NCI-H1092 (cell line): ENCODE measurements at regions not wholly inside any gene's neighbourhood (a gene's known extent, or its start where the extent isn't known, plus 50 kb on each side); places are given as distances from the start of the nearest gene placed in this dataset.
"Not testable (repeated sequence)": the region's sequence is repeated elsewhere in the genome, so short reads cannot be mapped to it uniquely, and the experiment has no call there.

Experiments
- DNase-seq: peaks from one replicate; lab custom pipeline; 2025; lab: John Stamatoyannopoulos, UW

- DNase-seq = no peak
Measured at GRCh38 chr3:150128126-150128525, 157.4 kb upstream of the PFN2 start.

- DNase-seq = no peak
Measured at GRCh38 chr3:150127011-150127490, 156.4 kb upstream of the PFN2 start.

- DNase-seq = no peak
Measured at GRCh38 chr3:150124142-150124541, 153.4 kb upstream of the PFN2 start.

DNA sequence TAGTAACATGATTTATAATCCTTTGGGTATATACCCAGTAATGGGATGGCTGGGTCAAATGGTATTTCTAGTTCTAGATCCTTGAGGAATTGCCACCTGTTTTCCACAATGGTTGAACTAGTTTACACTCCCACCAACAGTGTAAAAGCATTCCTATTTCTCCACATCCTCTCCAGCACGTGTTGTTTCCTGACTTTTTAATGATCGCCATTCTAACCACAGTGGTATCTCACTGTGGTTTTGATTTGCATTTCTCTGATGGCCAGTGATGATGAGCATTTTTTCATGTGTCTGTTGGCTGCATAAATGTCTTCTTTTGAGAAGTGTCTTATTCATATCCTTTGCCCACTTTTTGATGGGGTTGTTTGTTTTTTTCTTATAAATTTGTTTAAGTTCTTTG is 152.6 kb upstream of the PFN2 start:
- not testable (repeated sequence) for DNase-seq

DNA sequence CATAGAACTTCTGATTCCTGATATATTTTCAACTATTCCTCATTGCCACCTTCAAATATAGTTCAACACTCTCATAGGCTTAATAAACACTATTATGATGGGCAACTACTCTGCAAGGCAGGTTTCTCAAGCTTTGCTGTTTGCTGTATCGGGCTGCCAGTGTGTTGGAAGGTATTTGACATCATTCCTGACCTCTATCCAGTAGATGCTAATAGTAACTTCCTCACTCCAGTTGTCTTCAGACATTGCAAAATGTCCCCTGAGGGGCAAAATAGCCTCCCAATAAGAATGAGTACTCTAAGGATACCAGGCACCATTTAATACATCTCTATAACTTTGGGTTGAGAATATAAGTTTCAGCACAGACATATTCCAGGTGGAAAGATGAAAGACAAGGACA is 147.5 kb upstream of the PFN2 start:
- DNase-seq = no peak

- DNase-seq = no peak
Measured at GRCh38 chr3:150117076-150117475, 146.4 kb upstream of the PFN2 start.

- DNase-seq = no peak
Measured at GRCh38 chr3:150116196-150116595, 145.5 kb upstream of the PFN2 start.

DNA sequence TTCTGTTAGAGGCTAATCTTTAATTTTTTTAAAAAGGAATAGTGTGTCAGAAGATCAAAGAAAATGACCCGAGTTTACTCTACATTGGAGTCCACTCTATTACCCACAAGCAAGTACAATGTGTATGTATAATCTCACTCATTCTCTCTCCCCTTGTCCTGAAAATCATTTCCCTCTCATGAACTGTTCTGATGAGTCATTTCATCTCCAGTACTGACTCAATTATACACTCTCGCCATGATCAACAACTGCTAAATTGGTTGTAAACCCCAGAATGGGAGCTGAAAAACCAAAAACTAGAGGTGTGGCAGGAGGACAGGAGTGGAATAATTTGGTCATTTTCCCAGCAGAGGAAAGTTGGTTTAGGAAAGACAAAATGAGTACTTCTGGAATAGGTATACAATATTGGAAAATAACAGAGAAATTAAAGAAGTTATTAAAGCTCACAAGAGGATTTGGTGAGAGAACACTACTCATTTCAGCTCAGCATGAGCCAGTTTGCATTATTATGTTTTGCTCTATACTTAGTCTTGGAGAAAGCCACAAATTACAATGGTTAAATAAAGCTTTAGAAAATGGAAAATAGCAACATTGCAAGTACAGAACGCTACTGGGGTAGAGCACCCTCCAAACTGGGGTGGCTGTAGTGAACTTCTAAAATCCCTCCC is 144.3 kb upstream of the PFN2 start:
- no peak for DNase-seq

DNA sequence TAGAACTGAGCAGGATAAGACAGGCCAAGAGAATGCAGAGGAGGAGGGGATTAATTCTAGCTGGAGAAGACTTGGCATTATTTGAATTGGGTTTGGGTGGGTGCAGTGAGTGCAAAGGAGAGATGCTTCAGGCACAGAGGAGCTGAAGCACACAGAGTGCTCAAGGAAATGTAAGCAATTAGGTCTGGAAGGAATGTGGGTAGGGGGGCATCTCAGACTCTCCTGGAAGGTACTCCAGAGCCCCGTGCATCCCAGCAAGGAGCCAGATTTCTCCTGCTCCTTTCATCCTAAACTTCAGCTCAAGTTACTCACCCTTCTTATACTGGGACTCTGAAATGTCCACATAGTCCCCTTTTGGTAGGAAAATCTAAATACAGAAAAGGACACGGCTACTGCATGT is 143.6 kb upstream of the PFN2 start:
- DNase-seq = no peak

DNA sequence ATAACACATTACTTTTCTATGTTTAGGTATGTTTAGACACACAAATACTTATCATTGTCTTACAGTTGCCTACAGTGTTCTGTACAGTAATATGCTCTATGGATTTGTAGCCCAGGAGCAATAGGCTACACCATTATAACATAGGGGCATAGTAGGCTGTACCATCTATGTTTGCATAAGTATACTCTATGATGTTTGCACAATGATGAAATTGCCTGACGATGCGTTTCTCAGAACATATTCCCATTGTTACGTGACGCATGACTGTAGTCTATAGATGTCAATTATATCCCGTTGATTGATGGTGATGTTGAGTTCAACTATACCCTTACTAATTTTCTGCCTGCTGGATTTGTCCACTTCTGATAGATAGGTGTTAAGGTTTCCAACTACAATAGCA is 139.4 kb upstream of the PFN2 start:
- DNase-seq = no peak

DNA sequence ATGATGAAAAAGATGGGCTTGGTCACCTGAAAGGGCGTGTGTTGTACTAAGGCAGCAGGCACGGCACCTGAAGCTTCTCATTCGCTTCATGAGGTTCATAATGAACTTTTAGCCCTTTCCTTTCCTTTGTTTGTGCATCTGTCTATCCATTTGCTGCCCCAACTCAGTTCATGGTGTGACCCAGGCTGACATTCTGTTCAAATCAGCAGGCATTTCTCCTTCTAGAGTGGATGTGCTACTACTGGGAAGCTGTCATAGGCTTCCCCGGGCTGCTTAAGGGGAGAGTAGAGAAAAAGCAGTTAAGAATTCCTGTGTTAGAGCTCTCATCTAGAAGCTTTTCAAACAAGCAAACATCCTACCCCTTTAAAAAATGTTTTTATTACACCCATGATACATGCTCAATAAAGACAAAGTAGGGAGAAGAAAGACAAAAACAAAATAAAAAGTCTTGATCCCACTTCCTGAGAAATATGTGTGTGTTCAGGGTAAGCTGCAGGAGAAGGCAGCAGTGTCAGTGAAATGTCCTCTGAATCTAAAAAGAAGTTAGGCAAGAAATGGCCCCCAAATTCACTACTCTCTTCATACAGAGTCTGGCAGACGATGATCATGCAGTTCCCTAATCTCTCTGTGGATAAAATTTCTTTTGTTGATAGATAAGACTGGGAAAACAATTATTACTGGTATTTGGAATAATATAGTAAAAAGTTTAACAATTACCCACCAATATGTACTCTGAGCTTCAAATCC is 136.9 kb upstream of the PFN2 start:
- no peak for DNase-seq

GRCh38 chr3:150106740-150107428 is 136.2 kb upstream of the PFN2 start:
- DNase-seq = no peak

- no peak for DNase-seq
Measured at GRCh38 chr3:150105886-150106612, 135.4 kb upstream of the PFN2 start.

- no peak for DNase-seq
Measured at GRCh38 chr3:150105025-150105424, 134.3 kb upstream of the PFN2 start.

DNA sequence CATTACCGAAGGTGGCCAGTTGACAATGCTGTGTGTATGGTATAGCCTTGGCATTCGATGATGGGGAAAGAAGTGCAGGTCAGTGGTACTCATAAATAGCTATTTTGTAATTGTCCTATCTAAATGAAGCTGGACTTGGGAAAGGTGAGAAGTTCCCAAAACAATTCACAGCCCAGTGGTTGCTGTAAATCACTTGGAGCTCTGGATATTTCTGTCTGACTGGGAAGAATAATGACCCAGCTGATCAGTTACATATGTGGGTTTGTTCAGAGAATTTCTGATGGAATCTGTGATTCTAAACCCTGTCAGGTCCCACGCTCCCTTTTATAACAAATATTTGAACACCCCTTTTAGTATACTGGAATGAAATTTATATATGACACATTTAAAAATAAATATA is 133.9 kb upstream of the PFN2 start:
- no peak for DNase-seq

DNA sequence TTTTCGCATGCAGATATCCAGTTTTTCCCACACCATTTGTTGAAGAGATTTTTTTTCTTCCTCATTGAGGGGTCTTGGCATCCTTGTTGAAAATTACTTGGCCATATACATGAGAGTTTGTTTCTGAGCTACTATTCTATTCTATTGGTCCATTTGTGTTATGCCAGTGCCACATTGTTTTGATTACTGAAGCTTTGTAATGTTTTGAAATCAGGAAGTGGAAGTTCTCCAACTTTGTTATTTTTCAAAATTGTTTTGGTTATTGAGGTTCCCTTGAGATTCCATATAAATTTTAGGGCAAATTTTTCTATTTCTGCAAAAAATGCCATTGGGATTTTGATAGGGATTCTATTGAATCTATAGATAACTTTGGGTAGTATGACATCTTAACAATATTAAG is 130.3 kb upstream of the PFN2 start:
- DNase-seq = no peak

- no peak for DNase-seq
Measured at GRCh38 chr3:150098621-150099020, 127.9 kb upstream of the PFN2 start.

- DNase-seq = no peak
Measured at GRCh38 chr3:150097588-150097890, 126.8 kb upstream of the PFN2 start.

- no peak for DNase-seq
Measured at GRCh38 chr3:150096700-150097587, 126.2 kb upstream of the PFN2 start.

GRCh38 chr3:150094150-150094933 is 123.6 kb upstream of the PFN2 start:
- no peak for DNase-seq

DNA sequence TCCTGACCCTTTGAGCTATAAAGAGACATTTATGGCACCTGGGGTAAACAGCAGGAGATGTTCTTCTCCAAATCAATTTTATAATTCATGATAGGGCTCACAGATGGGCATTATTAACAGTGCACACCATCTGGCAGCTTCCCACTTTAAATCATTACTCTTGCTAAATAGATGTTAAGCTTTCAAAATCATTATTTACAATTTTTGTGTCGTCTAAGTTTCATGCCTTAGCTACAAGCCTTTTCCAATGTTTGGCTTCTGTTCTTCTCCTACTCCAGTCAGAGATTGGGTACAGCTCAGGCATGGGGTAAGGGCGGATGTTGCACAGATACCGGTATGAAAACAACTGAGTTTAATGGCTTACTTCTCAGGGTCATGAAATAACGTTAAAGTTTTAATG is 120.9 kb upstream of the PFN2 start:
- no peak for DNase-seq
